NCI-H748 (cell line): ENCODE measurements at regions not wholly inside any gene's neighbourhood (a gene's known extent, or its start where the extent isn't known, plus 50 kb on each side); places are given as distances from the start of the nearest gene placed in this dataset.
"Not testable (repeated sequence)": the region's sequence is repeated elsewhere in the genome, so short reads cannot be mapped to it uniquely, and the experiment has no call there.

Experiments
- DNase-seq: peaks from one replicate; lab custom pipeline; 2025; ENCODE audit not compliant: unreplicated experiment; lab: John Stamatoyannopoulos, UW

- DNase-seq, result peak; percentile 56
These were observed 307.7 kb downstream of the SIPA1L2 start for GRCh38 chr1:232322162-232322734.

GRCh38 chr1:232319518-232320210 is 310.3 kb downstream of the SIPA1L2 start:
- DNase-seq, result no peak

GRCh38 chr1:232319072-232319471 is 310.9 kb downstream of the SIPA1L2 start:
- peak; percentile 57 for DNase-seq

- DNase-seq, result no peak
These were observed 311.8 kb downstream of the SIPA1L2 start for GRCh38 chr1:232318143-232318542.

- DNase-seq, result no peak
These were observed 312.6 kb downstream of the SIPA1L2 start for GRCh38 chr1:232317350-232317749.

- no peak for DNase-seq
These were observed 313.1 kb downstream of the SIPA1L2 start for GRCh38 chr1:232316864-232317263.

- DNase-seq, result not testable (repeated sequence)
These were observed 316.1 kb downstream of the SIPA1L2 start for GRCh38 chr1:232313876-232314275.

- no peak for DNase-seq
These were observed 319.4 kb downstream of the SIPA1L2 start for GRCh38 chr1:232310541-232310940.

GRCh38 chr1:232308616-232309015 is 321.3 kb downstream of the SIPA1L2 start:
- DNase-seq, result no peak

- no peak for DNase-seq
These were observed 322.5 kb downstream of the SIPA1L2 start for GRCh38 chr1:232307296-232308017.

- peak; percentile 28 for DNase-seq
These were observed 323.5 kb downstream of the SIPA1L2 start for GRCh38 chr1:232306269-232306961.

- peak; percentile 61 for DNase-seq
These were observed 324.9 kb downstream of the SIPA1L2 start for GRCh38 chr1:232305050-232305449.

GRCh38 chr1:232303222-232303620 is 326.7 kb downstream of the SIPA1L2 start:
- no peak for DNase-seq

GRCh38 chr1:232302376-232303221 is 327.3 kb downstream of the SIPA1L2 start:
- DNase-seq, result no peak

- no peak for DNase-seq
These were observed 328.7 kb downstream of the SIPA1L2 start for GRCh38 chr1:232301246-232301645.

GRCh38 chr1:232300466-232300865 is 329.5 kb downstream of the SIPA1L2 start:
- DNase-seq, result no peak

GRCh38 chr1:232296461-232296860 is 333.5 kb downstream of the SIPA1L2 start:
- DNase-seq, result no peak

GRCh38 chr1:232293361-232293760 is 336.6 kb downstream of the SIPA1L2 start:
- no peak for DNase-seq

GRCh38 chr1:232292818-232293217 is 337.1 kb downstream of the SIPA1L2 start:
- DNase-seq, result no peak

- no peak for DNase-seq
These were observed 337.7 kb downstream of the SIPA1L2 start for GRCh38 chr1:232292239-232292638.

- no peak for DNase-seq
These were observed 338.3 kb downstream of the SIPA1L2 start for GRCh38 chr1:232291681-232292080.
